ENCODE measurements at regions not wholly inside any gene's neighbourhood (a gene's known extent, or its start where the extent isn't known, plus 50 kb on each side); places are given as distances from the start of the nearest gene placed in this dataset.

DNA sequence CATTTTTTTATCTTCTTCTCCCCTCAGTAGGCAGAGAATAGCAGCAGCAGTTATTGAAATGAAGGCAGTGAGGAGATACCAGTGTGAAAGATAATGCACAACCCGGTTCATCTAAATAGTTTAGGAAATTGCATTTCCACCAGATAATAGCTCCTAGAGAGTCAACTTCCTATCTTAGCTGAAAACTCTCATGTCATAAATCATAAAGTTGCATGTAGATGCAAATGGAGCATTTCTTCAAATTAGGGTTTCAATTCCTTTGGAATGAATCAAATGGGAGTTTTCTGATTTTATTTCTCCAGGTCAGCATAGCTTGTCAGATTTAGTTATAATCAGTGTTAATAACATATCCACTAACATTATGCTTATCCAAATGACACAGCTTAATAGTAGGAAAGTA is 335.3 kb downstream of the CNTNAP4 start:
- H3K27me3 ChIP-seq (ENCODE audit: control insufficient read depth in 3 of 3, insufficient read depth in 3 of 3, low read length in 3 of 3): no peaks in the 10 kb centered on the region
- WGBS, 3 donors: 44 to 58% (median 52%) methylated on average over 1 of the region's 1 CpG
- no peak overlapping the region for H3K27ac ChIP-seq (ENCODE audit: low read depth in 1 of 3, low read length in 2 of 3)
- H3K9me3 ChIP-seq (ENCODE audit: control insufficient read depth in 2 of 2, insufficient read depth in 1 of 2, low read depth in 1 of 2, low read length in 1 of 2): no peaks in the 10 kb centered on the region
- no peak for FAIRE-seq
- H3K4me3 ChIP-seq (ENCODE audit: low read depth in 1 of 3, low read length in 3 of 3): no peak overlapping the region
- no peak for DNase-seq
- no peaks in the 10 kb centered on the region for H3K36me3 ChIP-seq (ENCODE audit: control insufficient read depth in 3 of 3, insufficient read depth in 2 of 3, low read depth in 1 of 3, low read length in 3 of 3)
- no peaks in the 10 kb centered on the region for H3K4me1 ChIP-seq (ENCODE audit: control insufficient read depth in 3 of 3, insufficient read depth in 2 of 3, low read depth in 1 of 3, low read length in 2 of 3)

DNA sequence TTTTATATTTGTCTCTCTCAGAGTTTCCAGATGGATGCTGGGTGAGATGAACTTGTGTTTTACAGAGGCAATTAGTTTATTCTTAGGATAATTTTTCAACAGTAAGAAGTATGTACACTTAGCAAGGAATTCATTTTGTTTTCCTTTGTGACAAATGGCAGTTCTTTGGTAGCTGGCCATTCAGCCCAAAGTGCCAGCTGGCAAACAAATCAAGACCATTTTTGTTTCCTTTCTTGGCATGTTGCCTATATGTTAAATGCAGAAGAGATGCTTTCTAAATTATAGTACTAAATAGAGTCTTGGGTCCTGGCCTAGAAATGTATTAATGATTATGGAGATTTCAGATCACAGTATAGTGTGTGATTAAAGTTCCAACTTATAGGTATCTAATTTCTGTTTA is 337.1 kb downstream of the CNTNAP4 start:
- no peak for FAIRE-seq
- Histone ChIP-seq H3K4me1 (ENCODE audit: control insufficient read depth in 3 of 3, insufficient read depth in 2 of 3, low read depth in 1 of 3, low read length in 2 of 3) (no peaks in the 10 kb centered on the region), H3K36me3 (ENCODE audit: control insufficient read depth in 3 of 3, insufficient read depth in 2 of 3, low read depth in 1 of 3, low read length in 3 of 3) (no peaks in the 10 kb centered on the region), H3K27me3 (ENCODE audit: control insufficient read depth in 3 of 3, insufficient read depth in 3 of 3, low read length in 3 of 3) (no peaks in the 10 kb centered on the region), H3K27ac (ENCODE audit: low read depth in 1 of 3, low read length in 2 of 3) (no peak overlapping the region), H3K4me3 (ENCODE audit: low read depth in 1 of 3, low read length in 3 of 3) (no peak overlapping the region), H3K9me3 (ENCODE audit: control insufficient read depth in 2 of 2, insufficient read depth in 1 of 2, low read depth in 1 of 2, low read length in 1 of 2) (no peaks in the 10 kb centered on the region)
- DNase-seq: no peak

DNA sequence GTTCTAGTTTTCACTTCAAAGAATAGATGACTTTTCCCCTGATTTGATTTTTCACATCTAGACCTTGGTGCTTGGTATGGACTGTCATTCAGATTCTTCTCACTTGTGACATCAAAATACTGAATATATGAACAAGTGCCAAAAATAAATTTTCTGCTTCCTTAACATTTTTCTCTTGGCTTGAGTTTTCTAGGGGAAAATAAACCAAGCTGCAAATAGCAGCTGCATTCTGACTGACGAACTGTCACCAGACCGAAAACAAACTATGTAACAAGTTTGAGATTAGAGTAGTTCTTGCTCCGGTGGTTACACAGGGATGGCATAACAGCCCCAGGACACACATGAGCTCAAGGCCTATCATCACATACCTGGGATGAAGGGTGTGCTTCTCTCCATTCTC is 345.7 kb downstream of the CNTNAP4 start:
- Histone ChIP-seq H3K4me3 (ENCODE audit: low read depth in 1 of 3, low read length in 3 of 3) (no peak overlapping the region), H3K27me3 (ENCODE audit: control insufficient read depth in 3 of 3, insufficient read depth in 3 of 3, low read length in 3 of 3) (no peaks in the 10 kb centered on the region), H3K9me3 (ENCODE audit: control insufficient read depth in 2 of 2, insufficient read depth in 1 of 2, low read depth in 1 of 2, low read length in 1 of 2) (no peaks in the 10 kb centered on the region), H3K36me3 (ENCODE audit: control insufficient read depth in 3 of 3, insufficient read depth in 2 of 3, low read depth in 1 of 3, low read length in 3 of 3) (no peaks in the 10 kb centered on the region), H3K27ac (ENCODE audit: low read depth in 1 of 3, low read length in 2 of 3) (no peak overlapping the region), H3K4me1 (ENCODE audit: control insufficient read depth in 3 of 3, insufficient read depth in 2 of 3, low read depth in 1 of 3, low read length in 2 of 3) (no peaks in the 10 kb centered on the region)
- FAIRE-seq (no peak), DNase-seq (no peak)
- WGBS, 3 donors: 61 to 76% (median 72%) methylated on average over 3 of the region's 3 CpGs

DNA sequence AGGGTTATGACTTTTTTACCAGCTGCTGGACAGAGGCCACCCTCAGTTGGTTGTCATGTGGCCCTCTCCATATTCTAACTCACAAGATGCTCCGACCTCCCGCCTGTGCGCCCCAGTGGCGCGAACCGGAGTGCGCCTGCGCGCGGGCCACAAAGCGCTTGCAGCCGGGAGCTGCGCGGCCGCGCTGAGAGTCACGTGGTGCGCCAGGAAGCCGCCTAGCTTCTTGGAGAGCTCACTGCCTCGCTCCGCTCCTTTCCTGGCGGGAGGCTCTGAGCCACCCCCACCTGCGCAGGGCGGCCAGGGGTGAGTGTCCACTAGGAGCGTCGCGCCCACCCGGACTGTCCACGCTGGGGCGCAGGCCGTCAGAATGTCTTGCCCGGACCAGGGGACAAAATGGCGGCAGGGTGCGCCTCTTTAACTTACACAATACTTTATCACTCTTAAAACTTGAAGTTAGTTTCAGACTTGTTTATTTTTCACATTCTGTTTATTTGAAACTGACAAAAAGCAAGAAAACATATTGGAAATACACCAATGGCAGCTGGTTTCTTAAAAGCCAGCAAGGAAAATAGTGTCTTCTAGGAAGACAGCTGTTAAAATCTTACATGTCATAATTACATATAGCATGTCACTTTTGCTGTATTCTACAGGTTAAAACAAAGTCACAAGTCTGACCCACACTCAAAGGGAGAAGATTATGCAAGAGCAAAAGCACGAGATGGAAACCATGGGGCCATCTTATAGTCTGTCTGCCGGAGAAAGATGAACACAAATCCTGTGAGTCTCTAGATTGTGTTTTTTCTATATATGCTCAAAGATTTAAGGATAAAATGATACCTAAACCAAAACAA is 357.9 kb downstream of the CNTNAP4 start:
- no peak overlapping the region for H3K4me3 ChIP-seq (ENCODE audit: low read depth in 1 of 3, low read length in 3 of 3)
- no peak for FAIRE-seq
- WGBS, 3 donors: 85 to 89% (median 85%) methylated on average over 35 to 36 of the region's 36 CpGs

DNA sequence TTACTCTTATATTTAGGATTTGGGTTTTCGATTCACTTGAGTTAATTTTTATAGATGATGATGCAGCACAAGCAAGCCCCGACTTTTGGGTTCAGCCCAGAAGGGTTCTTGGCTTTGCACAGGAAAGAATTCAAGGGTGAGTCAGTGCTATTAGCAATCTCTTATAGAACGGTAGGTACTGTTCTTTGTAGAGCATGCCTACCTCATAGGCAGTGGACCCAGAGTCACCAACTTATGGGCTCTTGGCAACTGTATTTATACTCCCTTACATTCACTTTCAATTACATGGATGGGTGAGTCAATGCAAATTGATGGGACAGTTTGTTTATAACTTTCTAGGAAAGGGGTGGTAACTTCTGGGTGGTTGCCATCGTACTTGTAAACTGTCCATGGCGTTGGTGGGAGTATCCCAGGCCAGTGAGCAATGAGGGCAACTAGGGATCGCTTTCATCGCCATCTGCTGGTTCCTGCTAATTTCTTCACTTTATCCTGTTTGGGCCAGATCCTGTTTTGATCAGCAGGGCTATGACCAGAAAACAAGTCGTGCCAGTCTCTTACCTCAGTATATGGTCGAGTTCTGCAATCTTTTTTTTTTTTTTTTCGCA is 362.6 kb downstream of the CNTNAP4 start:
- Histone ChIP-seq H3K4me1 (ENCODE audit: control insufficient read depth in 3 of 3, insufficient read depth in 2 of 3, low read depth in 1 of 3, low read length in 2 of 3) (no peaks in the 10 kb centered on the region), H3K27me3 (ENCODE audit: control insufficient read depth in 3 of 3, insufficient read depth in 3 of 3, low read length in 3 of 3) (no peaks in the 10 kb centered on the region), H3K36me3 (ENCODE audit: control insufficient read depth in 3 of 3, insufficient read depth in 2 of 3, low read depth in 1 of 3, low read length in 3 of 3) (no peaks in the 10 kb centered on the region), H3K9me3 (ENCODE audit: control insufficient read depth in 2 of 2, insufficient read depth in 1 of 2, low read depth in 1 of 2, low read length in 1 of 2) (no peaks in the 10 kb centered on the region), H3K4me3 (ENCODE audit: low read depth in 1 of 3, low read length in 3 of 3) (no peak overlapping the region), H3K27ac (ENCODE audit: low read depth in 1 of 3, low read length in 2 of 3) (no peak overlapping the region)
- DNase-seq (peak; percentile 6 to 51), FAIRE-seq (no peak)
- WGBS, 3 donors: 39 to 51% (median 50%) methylated on average over 10 of the region's 10 CpGs

More for the DNA sequence above, 357.9 kb downstream of the CNTNAP4 start:
- no peaks in the 10 kb centered on the region for H3K4me1 ChIP-seq (ENCODE audit: control insufficient read depth in 3 of 3, insufficient read depth in 2 of 3, low read depth in 1 of 3, low read length in 2 of 3)
- H3K27ac ChIP-seq (ENCODE audit: low read depth in 1 of 3, low read length in 2 of 3): no peak overlapping the region
- H3K36me3 ChIP-seq (ENCODE audit: control insufficient read depth in 3 of 3, insufficient read depth in 2 of 3, low read depth in 1 of 3, low read length in 3 of 3): no peaks in the 10 kb centered on the region
- peaks cover 0 to 8% of the 10 kb centered on the region in 2 donors for H3K9me3 ChIP-seq (ENCODE audit: control insufficient read depth in 2 of 2, insufficient read depth in 1 of 2, low read depth in 1 of 2, low read length in 1 of 2)
- no peak for DNase-seq
- H3K27me3 ChIP-seq (ENCODE audit: control insufficient read depth in 3 of 3, insufficient read depth in 3 of 3, low read length in 3 of 3): no peaks in the 10 kb centered on the region

DNA sequence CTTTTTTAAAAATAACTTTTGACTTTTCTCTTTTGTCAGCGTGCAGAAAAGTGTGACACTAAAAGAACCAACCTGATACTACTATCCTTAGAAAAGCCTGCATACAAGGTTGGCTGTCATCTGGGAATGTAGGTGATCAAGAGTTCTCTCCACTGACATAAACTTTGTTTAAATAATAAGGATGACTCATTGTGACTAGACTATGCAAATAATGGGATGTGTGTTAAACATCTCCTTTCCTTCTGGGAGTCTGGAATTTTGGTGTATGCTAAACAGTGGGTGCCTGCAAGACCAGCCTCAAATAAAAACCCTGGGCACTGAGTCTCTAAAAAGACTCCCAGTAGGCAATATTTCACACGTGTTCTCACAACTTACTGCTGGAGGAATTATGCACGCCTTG is 373.4 kb downstream of the CNTNAP4 start:
- H3K4me1 ChIP-seq (ENCODE audit: control insufficient read depth in 3 of 3, insufficient read depth in 2 of 3, low read depth in 1 of 3, low read length in 2 of 3): no peaks in the 10 kb centered on the region
- no peaks in the 10 kb centered on the region for H3K9me3 ChIP-seq (ENCODE audit: control insufficient read depth in 2 of 2, insufficient read depth in 1 of 2, low read depth in 1 of 2, low read length in 1 of 2)
- DNase-seq (no peak), FAIRE-seq (no peak)
- no peaks in the 10 kb centered on the region for H3K36me3 ChIP-seq (ENCODE audit: control insufficient read depth in 3 of 3, insufficient read depth in 2 of 3, low read depth in 1 of 3, low read length in 3 of 3)
- H3K4me3 ChIP-seq (ENCODE audit: low read depth in 1 of 3, low read length in 3 of 3): no peak overlapping the region
- WGBS, 3 donors: 75 to 85% (median 80%) methylated on average over 3 of the region's 3 CpGs
- no peaks in the 10 kb centered on the region for H3K27me3 ChIP-seq (ENCODE audit: control insufficient read depth in 3 of 3, insufficient read depth in 3 of 3, low read length in 3 of 3)
- H3K27ac ChIP-seq (ENCODE audit: low read depth in 1 of 3, low read length in 2 of 3): no peak overlapping the region

DNA sequence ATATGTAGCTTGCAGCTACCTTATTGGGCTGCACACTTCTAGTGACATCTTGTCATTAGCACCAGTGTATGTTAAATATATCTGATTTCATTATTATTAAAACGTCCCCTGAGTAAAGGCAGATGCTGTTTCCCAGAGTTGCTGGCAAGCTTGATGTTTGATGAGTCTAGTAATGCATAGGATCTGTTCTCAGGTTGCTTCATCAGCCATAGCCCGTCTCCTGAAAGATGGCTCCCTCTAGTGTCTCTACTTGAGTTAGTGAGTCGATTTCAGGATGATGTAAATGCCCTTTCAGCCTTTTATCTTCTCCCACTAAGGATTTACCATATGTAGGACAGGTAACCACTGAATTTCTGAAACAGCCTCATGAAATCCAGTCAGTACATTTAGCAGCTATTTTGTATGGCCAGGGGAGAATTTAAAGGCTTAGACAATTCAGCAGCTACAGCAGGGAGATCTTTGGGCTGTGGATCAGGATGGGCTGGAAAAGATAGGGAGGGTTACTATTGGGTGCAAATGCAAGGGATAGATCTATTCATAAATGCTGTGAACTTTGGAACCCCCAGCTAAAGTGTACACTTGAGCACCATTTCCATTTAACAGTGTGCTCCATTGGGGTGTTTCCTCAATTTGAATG is 376.3 kb downstream of the CNTNAP4 start:
- DNase-seq (peak; percentile 38 to 68), FAIRE-seq (no peak)
- Histone ChIP-seq H3K9me3 (ENCODE audit: control insufficient read depth in 2 of 2, insufficient read depth in 1 of 2, low read depth in 1 of 2, low read length in 1 of 2) (no peaks in the 10 kb centered on the region), H3K4me1 (ENCODE audit: control insufficient read depth in 3 of 3, insufficient read depth in 2 of 3, low read depth in 1 of 3, low read length in 2 of 3) (no peaks in the 10 kb centered on the region), H3K27ac (ENCODE audit: low read depth in 1 of 3, low read length in 2 of 3) (no peak overlapping the region), H3K4me3 (ENCODE audit: low read depth in 1 of 3, low read length in 3 of 3) (no peak overlapping the region), H3K36me3 (ENCODE audit: control insufficient read depth in 3 of 3, insufficient read depth in 2 of 3, low read depth in 1 of 3, low read length in 3 of 3) (no peaks in the 10 kb centered on the region), H3K27me3 (ENCODE audit: control insufficient read depth in 3 of 3, insufficient read depth in 3 of 3, low read length in 3 of 3) (no peaks in the 10 kb centered on the region)
- 1 to 4% (median 1%) methylated on average over 3 of the region's 3 CpGs for WGBS, 3 donors

DNA sequence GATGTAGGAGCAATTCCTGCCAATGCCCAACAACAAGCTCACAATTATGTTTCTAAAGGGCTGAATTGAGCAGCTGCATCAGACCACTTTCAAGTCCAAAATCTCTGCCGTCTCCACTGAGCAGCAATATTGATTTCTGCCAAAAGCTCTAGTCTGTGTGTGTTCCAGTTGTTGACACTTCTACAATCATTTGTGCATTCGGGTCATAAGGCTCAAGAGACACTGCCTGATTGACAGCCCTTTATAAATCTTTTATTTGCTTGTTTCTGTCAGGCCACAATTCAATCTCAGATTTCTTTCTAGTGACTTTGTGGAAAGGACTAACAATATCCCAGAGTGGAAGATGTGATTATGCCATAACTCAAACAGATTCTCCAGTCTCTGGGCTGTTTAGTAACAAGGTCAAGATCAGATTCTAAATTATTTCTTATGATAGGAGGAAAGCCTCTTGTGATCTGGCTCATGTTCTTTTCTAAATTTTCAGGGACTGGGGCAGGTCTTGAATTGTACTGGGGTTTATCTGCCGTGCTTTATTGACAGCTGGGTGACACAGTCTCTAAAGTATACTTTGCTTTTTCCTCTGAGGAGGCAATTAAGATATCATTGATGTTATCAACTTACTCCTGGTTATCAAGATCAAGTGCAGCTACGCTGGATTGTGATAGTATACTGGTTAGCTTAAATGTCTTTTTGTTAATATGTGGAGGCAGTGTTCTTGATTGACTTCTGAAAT is 377.1 kb downstream of the CNTNAP4 start:
- Histone ChIP-seq H3K27ac (ENCODE audit: low read depth in 1 of 3, low read length in 2 of 3) (no peak overlapping the region), H3K36me3 (ENCODE audit: control insufficient read depth in 3 of 3, insufficient read depth in 2 of 3, low read depth in 1 of 3, low read length in 3 of 3) (no peaks in the 10 kb centered on the region), H3K4me1 (ENCODE audit: control insufficient read depth in 3 of 3, insufficient read depth in 2 of 3, low read depth in 1 of 3, low read length in 2 of 3) (no peaks in the 10 kb centered on the region), H3K4me3 (ENCODE audit: low read depth in 1 of 3, low read length in 3 of 3) (no peak overlapping the region), H3K27me3 (ENCODE audit: control insufficient read depth in 3 of 3, insufficient read depth in 3 of 3, low read length in 3 of 3) (no peaks in the 10 kb centered on the region), H3K9me3 (ENCODE audit: control insufficient read depth in 2 of 2, insufficient read depth in 1 of 2, low read depth in 1 of 2, low read length in 1 of 2) (no peaks in the 10 kb centered on the region)
- DNase-seq: no peak
- no peak for FAIRE-seq
- WGBS, 3 donors: 16 to 37% (median 28%) methylated on average over 4 of the region's 4 CpGs
